ENCODE measurements at regions not wholly inside any gene's neighbourhood (a gene's known extent, or its start where the extent isn't known, plus 50 kb on each side); places are given as distances from the start of the nearest gene placed in this dataset.

- no peaks in the 10 kb centered on the region for H3K36me3 ChIP-seq (ENCODE audit: low read depth)
- H3K4me2 ChIP-seq (ENCODE audit: unreplicated experiment) = no peak overlapping the region
- no peak overlapping the region for H3K27ac ChIP-seq
- no peaks in the 10 kb centered on the region for H3K79me2 ChIP-seq (ENCODE audit: insufficient read depth)
- TF ChIP-seq EZH2 (IDR thresholded peaks at IDR 0.05; ENCODE audit: insufficient read depth, poor library complexity, severe bottlenecking) (no peak), EZH2phosphoT487 (IDR thresholded peaks at IDR 0.05; ENCODE audit: insufficient read depth, low read depth) (no peak)
- WGBS, 2 experiments (ENCODE audit: low coverage in 1 of 2, low lambda C conversion rate in 2 of 2, missing lambda C conversion rate in 2 of 2) = 3 to 4% methylated on average over 1 of the region's 1 CpG
- in situ Hi-C loops (cut with MboI) = no loop called here
- no peaks in the 10 kb centered on the region for H3K27me3 ChIP-seq (replicated peaks; ENCODE audit: insufficient read depth)
- no peaks in the 10 kb centered on the region for H3F3A ChIP-seq (ENCODE audit: insufficient read depth)
- H4K20me1 ChIP-seq (ENCODE audit: insufficient read depth) = no peaks in the 10 kb centered on the region
- H3K9me2 ChIP-seq (ENCODE audit: insufficient read depth) = no peaks in the 10 kb centered on the region
- H3K9me3 ChIP-seq (ENCODE audit: low read depth) = no peaks in the 10 kb centered on the region
- no peak overlapping the region for H2AFZ ChIP-seq
- no peak overlapping the region for H3K4me3 ChIP-seq
- no peak for DNase-seq
- no peak overlapping the region for H3K9ac ChIP-seq
- H3K4me1 ChIP-seq (ENCODE audit: insufficient read depth) = no peaks in the 10 kb centered on the region
These were observed 324.9 kb upstream of the MTPN start for GRCh38 chr7:136302049-136302448.

- Histone ChIP-seq H3K4me1 (ENCODE audit: insufficient read depth) (no peaks in the 10 kb centered on the region), H3K27me3 (replicated peaks; ENCODE audit: insufficient read depth) (no peaks in the 10 kb centered on the region), H3K9ac (no peak overlapping the region), H3K4me2 (ENCODE audit: unreplicated experiment) (no peak overlapping the region), H3F3A (ENCODE audit: insufficient read depth) (no peaks in the 10 kb centered on the region), H3K4me3 (no peak overlapping the region), H3K36me3 (ENCODE audit: low read depth) (no peaks in the 10 kb centered on the region), H3K9me3 (ENCODE audit: low read depth) (no peaks in the 10 kb centered on the region), H3K27ac (no peak overlapping the region), H3K79me2 (ENCODE audit: insufficient read depth) (no peaks in the 10 kb centered on the region), H3K9me2 (ENCODE audit: insufficient read depth) (no peaks in the 10 kb centered on the region), H4K20me1 (ENCODE audit: insufficient read depth) (no peaks in the 10 kb centered on the region), H2AFZ (no peak overlapping the region)
- TF ChIP-seq EZH2 (IDR thresholded peaks at IDR 0.05; ENCODE audit: insufficient read depth, poor library complexity, severe bottlenecking) (no peak), EZH2phosphoT487 (IDR thresholded peaks at IDR 0.05; ENCODE audit: insufficient read depth, low read depth) (no peak)
- WGBS, 2 experiments (ENCODE audit: low coverage in 1 of 2, low lambda C conversion rate in 2 of 2, missing lambda C conversion rate in 2 of 2) = 38 to 50% methylated on average over 1 of the region's 1 CpG
- in situ Hi-C loops (cut with MboI) = no loop called here
- no peak for DNase-seq
These were observed 317.8 kb upstream of the MTPN start for GRCh38 chr7:136294977-136295376.

- H3F3A ChIP-seq (ENCODE audit: insufficient read depth) = no peaks in the 10 kb centered on the region
- no peak overlapping the region for H2AFZ ChIP-seq
- no peak overlapping the region for H3K4me3 ChIP-seq
- no peaks in the 10 kb centered on the region for H3K79me2 ChIP-seq (ENCODE audit: insufficient read depth)
- H3K9me3 ChIP-seq (ENCODE audit: low read depth) = no peaks in the 10 kb centered on the region
- no peak overlapping the region for H3K9ac ChIP-seq
- no peaks in the 10 kb centered on the region for H4K20me1 ChIP-seq (ENCODE audit: insufficient read depth)
- H3K4me1 ChIP-seq (ENCODE audit: insufficient read depth) = no peaks in the 10 kb centered on the region
- no peak for DNase-seq
- no peaks in the 10 kb centered on the region for H3K9me2 ChIP-seq (ENCODE audit: insufficient read depth)
- H3K36me3 ChIP-seq (ENCODE audit: low read depth) = no peaks in the 10 kb centered on the region
- H3K4me2 ChIP-seq (ENCODE audit: unreplicated experiment) = no peak overlapping the region
- H3K27ac ChIP-seq = no peak overlapping the region
- in situ Hi-C loops (cut with MboI) = no loop called here
- TF ChIP-seq EZH2 (IDR thresholded peaks at IDR 0.05; ENCODE audit: insufficient read depth, poor library complexity, severe bottlenecking) (no peak), EZH2phosphoT487 (IDR thresholded peaks at IDR 0.05; ENCODE audit: insufficient read depth, low read depth) (no peak)
- H3K27me3 ChIP-seq (replicated peaks; ENCODE audit: insufficient read depth) = no peaks in the 10 kb centered on the region
These were observed 316.8 kb upstream of the MTPN start for GRCh38 chr7:136293841-136294391.

GRCh38 chr7:136293272-136293671 is 316.1 kb upstream of the MTPN start:
- no peak for DNase-seq
- Histone ChIP-seq H3K9ac (no peak overlapping the region), H3K9me2 (ENCODE audit: insufficient read depth) (no peaks in the 10 kb centered on the region), H3K27ac (no peak overlapping the region), H4K20me1 (ENCODE audit: insufficient read depth) (no peaks in the 10 kb centered on the region), H2AFZ (no peak overlapping the region), H3K27me3 (replicated peaks; ENCODE audit: insufficient read depth) (no peaks in the 10 kb centered on the region), H3K9me3 (ENCODE audit: low read depth) (no peaks in the 10 kb centered on the region), H3K36me3 (ENCODE audit: low read depth) (no peaks in the 10 kb centered on the region), H3K79me2 (ENCODE audit: insufficient read depth) (no peaks in the 10 kb centered on the region), H3K4me3 (no peak overlapping the region), H3K4me2 (ENCODE audit: unreplicated experiment) (no peak overlapping the region), H3F3A (ENCODE audit: insufficient read depth) (no peaks in the 10 kb centered on the region), H3K4me1 (ENCODE audit: insufficient read depth) (no peaks in the 10 kb centered on the region)
- 30 to 34% methylated on average over 6 of the region's 6 CpGs for WGBS, 2 experiments (ENCODE audit: low coverage in 1 of 2, low lambda C conversion rate in 2 of 2, missing lambda C conversion rate in 2 of 2)
- TF ChIP-seq EZH2phosphoT487 (IDR thresholded peaks at IDR 0.05; ENCODE audit: insufficient read depth, low read depth) (no peak), EZH2 (IDR thresholded peaks at IDR 0.05; ENCODE audit: insufficient read depth, poor library complexity, severe bottlenecking) (no peak)
- in situ Hi-C loops (cut with MboI) = no loop called here

- no peaks in the 10 kb centered on the region for H3K79me2 ChIP-seq (ENCODE audit: insufficient read depth)
- H4K20me1 ChIP-seq (ENCODE audit: insufficient read depth) = no peaks in the 10 kb centered on the region
- H2AFZ ChIP-seq = no peak overlapping the region
- H3K9me3 ChIP-seq (ENCODE audit: low read depth) = no peaks in the 10 kb centered on the region
- H3K9me2 ChIP-seq (ENCODE audit: insufficient read depth) = no peaks in the 10 kb centered on the region
- no peak for DNase-seq
- H3K9ac ChIP-seq = no peak overlapping the region
- H3K4me3 ChIP-seq = no peak overlapping the region
- H3K4me1 ChIP-seq (ENCODE audit: insufficient read depth) = no peaks in the 10 kb centered on the region
- H3F3A ChIP-seq (ENCODE audit: insufficient read depth) = no peaks in the 10 kb centered on the region
- TF ChIP-seq EZH2phosphoT487 (IDR thresholded peaks at IDR 0.05; ENCODE audit: insufficient read depth, low read depth) (no peak), EZH2 (IDR thresholded peaks at IDR 0.05; ENCODE audit: insufficient read depth, poor library complexity, severe bottlenecking) (no peak)
- in situ Hi-C loops (cut with MboI) = no loop called here
- H3K36me3 ChIP-seq (ENCODE audit: low read depth) = no peaks in the 10 kb centered on the region
- no peak overlapping the region for H3K4me2 ChIP-seq (ENCODE audit: unreplicated experiment)
- H3K27ac ChIP-seq = no peak overlapping the region
- H3K27me3 ChIP-seq (replicated peaks; ENCODE audit: insufficient read depth) = no peaks in the 10 kb centered on the region
These were observed 315.2 kb upstream of the MTPN start for GRCh38 chr7:136292365-136292764.

All from GM23248 (cell line).